SK-N-SH treated with all-trans-retinoic acid at 6 μM for 48 hours (cell line): ENCODE measurements at regions not wholly inside any gene's neighbourhood (a gene's known extent, or its start where the extent isn't known, plus 50 kb on each side); places are given as distances from the start of the nearest gene placed in this dataset.

Experiments
- ATAC-seq: fragments of 200-7000 bp; cut with Tn5 transposase; 3 replicates; pipeline ENCODE4 v1.9.1; 2020; ENCODE audit warnings: mild to moderate bottlenecking, moderate library complexity
- ARNTL ChIP-seq: fragments of 450-650 bp; formaldehyde crosslinking; IDR thresholded peaks from 2 replicates; pipeline ENCODE4 v1.5.0; 2020; ENCODE audit warnings: low read depth, mild to moderate bottlenecking, moderate library complexity, borderline replicate concordance
- CREB5 ChIP-seq: fragments of 250-450 bp; sonication (Bioruptor Pico); IDR thresholded peaks from 2 replicates; pipeline ENCODE4 v1.5.1; 2020; ENCODE audit warnings: low read depth, mild to moderate bottlenecking, moderate library complexity
- CSDC2 ChIP-seq: fragments of 250-450 bp; sonication (Bioruptor Pico); IDR thresholded peaks from 2 replicates; pipeline ENCODE4 v1.5.0; 2020; ENCODE audit warnings: mild to moderate bottlenecking, moderate library complexity
- CSRNP3 ChIP-seq: fragments of 250-450 bp; sonication (Bioruptor Pico); IDR thresholded peaks from 2 replicates; pipeline ENCODE4 v1.5.1; 2021; ENCODE audit warnings: mild to moderate bottlenecking, moderate library complexity
- ESRRG ChIP-seq: fragments of 250-450 bp; sonication (Bioruptor Pico); IDR thresholded peaks from 2 replicates; pipeline ENCODE4 v1.6.1; 2021; ENCODE audit warnings: mild to moderate bottlenecking
- GLIS3 ChIP-seq: fragments of 250-450 bp; sonication (Bioruptor Pico); IDR thresholded peaks from 2 replicates; pipeline ENCODE4 v1.5.0; 2020; ENCODE audit warnings: mild to moderate bottlenecking, moderate library complexity
- OSR1 ChIP-seq: fragments of 250-450 bp; sonication (Bioruptor Pico); IDR thresholded peaks from 2 replicates; pipeline ENCODE4 v1.8.0; 2022; ENCODE audit warnings: moderate library complexity, mild to moderate bottlenecking, inconsistent platforms
- PATZ1 ChIP-seq: fragments of 250-450 bp; sonication (Bioruptor Pico); IDR thresholded peaks from 2 replicates; pipeline ENCODE4 v1.8.0; 2020; ENCODE audit warnings: mild to moderate bottlenecking, moderate library complexity, borderline replicate concordance
- POU6F1 ChIP-seq: fragments of 250-450 bp; sonication (Bioruptor Pico); IDR thresholded peaks from 2 replicates; pipeline ENCODE4 v1.8.0; 2021; ENCODE audit warnings: low read depth, mild to moderate bottlenecking, moderate library complexity, borderline replicate concordance
- PPARA ChIP-seq: fragments of 250-450 bp; sonication (Bioruptor Pico); IDR thresholded peaks from 2 replicates; pipeline ENCODE4 v1.5.0; 2020; ENCODE audit warnings: mild to moderate bottlenecking, borderline replicate concordance
- RARB ChIP-seq: fragments of 250-450 bp; sonication (Bioruptor Pico); IDR thresholded peaks from 2 replicates; pipeline ENCODE4 v1.8.0; 2021; ENCODE audit warnings: mild to moderate bottlenecking, moderate library complexity
- SNAI2 ChIP-seq: fragments of 250-450 bp; sonication (Bioruptor Pico); IDR thresholded peaks from 2 replicates; pipeline ENCODE4 v1.5.0; 2020; ENCODE audit warnings: mild to moderate bottlenecking, moderate library complexity
- TOX ChIP-seq: fragments of 250-450 bp; sonication (Bioruptor Pico); IDR thresholded peaks from 2 replicates; pipeline ENCODE4 v1.8.0; 2021; ENCODE audit warnings: mild to moderate bottlenecking, moderate library complexity, borderline replicate concordance
- TSHZ2 ChIP-seq: fragments of 250-450 bp; sonication (Bioruptor Pico); IDR thresholded peaks from 2 replicates; pipeline ENCODE4 v1.5.0; 2020; ENCODE audit warnings: mild to moderate bottlenecking, moderate library complexity
- ZC3H10 ChIP-seq: fragments of 250-450 bp; sonication (Bioruptor Pico); IDR thresholded peaks from 2 replicates; pipeline ENCODE4 v1.5.1; 2021; ENCODE audit warnings: mild to moderate bottlenecking, moderate library complexity

GRCh38 chr18:14935210-14935609, 187.2 kb downstream of the ANKRD30B start:
- no peak for ATAC-seq
- no peak for TF ChIP-seq ARNTL (CRISPR knock-in tag)
- TF ChIP-seq PPARA (CRISPR knock-in tag): no peak
- TF ChIP-seq GLIS3 (CRISPR knock-in tag): no peak
- TF ChIP-seq CREB5 (CRISPR knock-in tag): no peak
- no peak for TF ChIP-seq SNAI2 (CRISPR knock-in tag)
- TF ChIP-seq, all 23 proteins: peak for 0

- TF ChIP-seq CREB5 (CRISPR knock-in tag) (no peak), POU6F1 (CRISPR knock-in tag) (no peak), TSHZ2 (no peak), TOX (CRISPR knock-in tag) (no peak), ZC3H10 (no peak), SNAI2 (CRISPR knock-in tag) (no peak)
- TF ChIP-seq, all 23 proteins: peak for 0
- ATAC-seq: no peak
Observed at GRCh38 chr18:14936313-14936712, 188.3 kb downstream of the ANKRD30B start.

GRCh38 chr18:14937271-14937670, 189.3 kb downstream of the ANKRD30B start:
- ATAC-seq: no peak
- TF ChIP-seq CSDC2 (CRISPR knock-in tag): no peak
- TF ChIP-seq ESRRG (CRISPR knock-in tag): no peak
- TF ChIP-seq RARB (CRISPR knock-in tag): no peak
- TF ChIP-seq PPARA (CRISPR knock-in tag): no peak
- no peak for TF ChIP-seq PATZ1 (CRISPR knock-in tag)
- TF ChIP-seq CSRNP3 (CRISPR knock-in tag): no peak
- TF ChIP-seq GLIS3 (CRISPR knock-in tag): no peak
- no peak for TF ChIP-seq CREB5 (CRISPR knock-in tag)
- TF ChIP-seq OSR1: no peak
- no peak for TF ChIP-seq POU6F1 (CRISPR knock-in tag)
- no peak for TF ChIP-seq TSHZ2
